DMS 273 treated with DMSO at 0.1 percent for 48 hours (cell line): ENCODE measurements at regions not wholly inside any gene's neighbourhood (a gene's known extent, or its start where the extent isn't known, plus 50 kb on each side); places are given as distances from the start of the nearest gene placed in this dataset.
"Not testable (repeated sequence)": the region's sequence is repeated elsewhere in the genome, so short reads cannot be mapped to it uniquely, and the experiment has no call there.

ENCODE experiments used
- DNase-seq: peaks from one replicate; lab custom pipeline; 2025; lab: John Stamatoyannopoulos, UW

DNA sequence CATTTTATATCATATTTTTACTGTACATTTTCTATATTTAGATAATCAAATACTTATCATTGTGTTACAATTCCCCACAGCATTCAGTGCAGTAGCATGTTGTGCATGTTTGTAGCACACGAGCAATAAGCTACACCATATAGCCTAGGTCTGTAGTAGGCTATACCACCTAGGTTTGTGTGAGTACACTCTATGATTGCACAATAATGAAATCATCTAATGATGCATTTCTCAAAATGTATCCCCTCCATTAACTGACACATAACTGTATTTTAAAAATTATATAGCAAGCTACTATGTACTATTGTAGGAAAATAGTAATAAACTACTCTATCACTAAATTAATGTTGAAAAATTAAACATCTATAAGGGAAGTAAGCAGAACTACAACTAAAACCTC, 518.4 kb upstream of the PABPC4L start:
- DNase-seq: no peak

DNA sequence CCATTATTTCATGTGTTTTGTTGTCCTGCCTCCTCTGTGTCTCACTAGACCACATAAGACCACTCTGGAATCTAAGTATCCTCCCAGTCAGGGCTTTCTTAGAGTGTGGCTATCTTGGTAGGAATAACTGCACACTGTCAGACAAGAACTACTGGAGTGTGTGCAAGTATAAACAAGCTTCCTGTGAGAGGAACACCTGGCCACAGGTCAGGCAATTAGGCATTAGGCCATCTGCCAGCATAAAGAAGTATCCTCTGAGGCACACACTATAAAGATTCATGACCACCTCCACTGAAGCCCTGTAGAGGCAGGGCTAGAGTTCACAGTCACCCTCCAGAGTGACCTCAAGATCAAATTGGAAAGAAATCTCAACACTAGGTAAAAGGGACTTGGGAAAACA, 507.0 kb upstream of the PABPC4L start:
- no peak for DNase-seq

DNA sequence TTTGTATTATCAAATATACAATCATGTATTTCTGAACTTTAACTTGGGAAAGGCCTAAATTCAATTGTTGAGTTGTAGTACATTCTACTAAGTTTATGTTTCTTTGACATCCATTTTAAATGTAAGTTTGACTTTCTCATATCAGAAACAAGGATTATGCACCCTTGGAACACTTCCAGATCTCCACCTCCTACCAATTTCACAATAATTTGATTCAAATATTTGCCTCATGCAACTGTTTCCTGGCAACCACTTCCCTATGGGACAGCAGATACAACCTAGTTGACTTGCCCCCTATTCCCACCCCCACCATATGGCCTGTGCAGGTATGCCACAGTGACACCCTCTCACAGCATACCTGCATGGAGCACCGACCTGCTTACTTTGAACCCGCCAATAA, 506.4 kb upstream of the PABPC4L start:
- DNase-seq: no peak

DNA sequence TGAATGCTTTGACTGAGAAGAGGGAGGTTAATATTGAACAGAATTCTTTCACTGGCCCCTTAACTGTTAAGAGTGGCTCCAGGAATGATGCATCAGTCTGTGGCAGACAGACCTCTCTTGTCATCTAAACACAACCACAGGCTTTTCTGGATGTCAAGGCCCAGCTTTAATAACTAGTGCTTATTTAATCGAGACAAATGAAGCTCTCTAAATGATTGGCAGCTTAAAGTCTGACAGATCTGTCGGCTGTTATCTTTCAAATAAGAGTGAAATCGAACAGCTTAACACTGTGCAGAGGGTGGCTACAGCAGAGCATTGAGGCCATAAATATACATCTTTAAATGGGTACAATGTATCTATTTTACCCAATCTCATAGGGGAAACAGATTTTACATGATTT, 500.8 kb upstream of the PABPC4L start:
- DNase-seq: no peak

DNA sequence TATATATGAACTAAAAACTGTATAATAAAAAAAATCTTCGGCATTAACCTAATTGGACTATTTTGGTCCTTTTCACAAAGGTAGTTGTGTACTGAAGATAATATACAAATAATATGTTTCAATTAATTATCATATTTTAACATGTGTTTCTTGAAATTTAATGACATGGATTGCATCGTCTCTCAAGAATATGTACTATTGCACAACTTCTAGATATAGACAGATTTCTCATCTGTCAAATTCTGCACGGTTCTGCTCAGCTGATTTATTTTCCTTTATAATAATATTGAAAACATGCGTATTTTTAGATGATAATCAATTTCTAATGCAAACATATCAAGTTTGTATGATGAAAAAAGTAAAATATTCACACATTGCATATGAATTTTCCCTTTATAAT, 498.7 kb upstream of the PABPC4L start:
- no peak for DNase-seq

DNA sequence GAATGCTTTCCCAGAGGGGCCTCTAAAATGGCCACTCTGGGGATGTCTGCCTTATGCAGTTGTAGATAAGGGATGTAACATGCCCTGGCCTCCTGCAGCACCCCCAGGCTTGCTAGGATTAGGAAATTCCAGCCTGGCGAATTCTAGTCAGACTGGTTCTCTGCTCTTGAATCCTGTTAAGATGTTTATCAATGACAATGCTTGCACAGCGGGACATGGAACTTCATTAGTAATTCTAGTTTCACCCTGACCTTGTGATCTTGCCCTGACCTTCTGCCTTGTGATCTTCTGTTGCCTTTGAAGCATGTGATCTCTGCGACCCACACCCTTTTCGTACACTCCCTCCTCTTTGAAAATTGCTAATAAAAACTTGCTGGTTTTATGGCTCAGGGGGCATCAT, 497.2 kb upstream of the PABPC4L start:
- DNase-seq: not testable (repeated sequence)

DNA sequence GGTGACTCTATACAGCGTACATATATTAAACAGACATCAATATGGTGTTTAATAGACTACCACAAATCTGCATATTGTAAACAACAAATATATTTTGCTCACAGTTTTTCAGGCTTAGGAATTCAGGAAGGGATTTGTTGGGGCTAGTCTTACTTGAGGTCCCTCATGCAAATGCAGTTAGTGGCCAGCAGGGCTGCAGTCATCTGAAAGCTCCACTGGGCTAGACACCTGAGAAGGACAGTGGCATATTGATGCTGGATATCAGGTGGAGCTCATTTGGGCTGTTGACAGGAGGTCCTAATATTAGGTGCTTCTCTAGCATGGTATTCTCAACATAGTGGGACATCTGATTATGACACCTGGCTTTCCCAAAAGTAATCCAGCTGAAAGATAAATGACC, 493.8 kb upstream of the PABPC4L start:
- no peak for DNase-seq

DNA sequence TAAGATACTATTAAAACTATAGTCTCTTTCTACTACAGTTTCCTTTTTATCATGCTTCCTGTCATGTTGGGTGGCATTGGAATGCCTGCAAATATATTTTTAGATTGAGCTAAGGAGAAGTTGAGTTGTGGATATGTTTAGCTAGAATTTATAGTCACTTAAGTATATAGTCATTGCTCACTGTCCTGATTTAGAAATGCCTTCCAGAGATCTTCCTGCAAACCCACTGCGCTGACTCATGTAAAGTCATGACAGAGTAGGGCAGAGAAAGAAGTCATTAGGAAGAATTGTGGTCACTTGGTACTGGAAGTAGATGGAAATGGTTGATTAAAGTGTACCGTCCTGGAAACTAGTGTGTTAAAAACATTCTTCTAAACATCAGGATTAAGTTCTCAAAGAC, 490.3 kb upstream of the PABPC4L start:
- DNase-seq: no peak

DNA sequence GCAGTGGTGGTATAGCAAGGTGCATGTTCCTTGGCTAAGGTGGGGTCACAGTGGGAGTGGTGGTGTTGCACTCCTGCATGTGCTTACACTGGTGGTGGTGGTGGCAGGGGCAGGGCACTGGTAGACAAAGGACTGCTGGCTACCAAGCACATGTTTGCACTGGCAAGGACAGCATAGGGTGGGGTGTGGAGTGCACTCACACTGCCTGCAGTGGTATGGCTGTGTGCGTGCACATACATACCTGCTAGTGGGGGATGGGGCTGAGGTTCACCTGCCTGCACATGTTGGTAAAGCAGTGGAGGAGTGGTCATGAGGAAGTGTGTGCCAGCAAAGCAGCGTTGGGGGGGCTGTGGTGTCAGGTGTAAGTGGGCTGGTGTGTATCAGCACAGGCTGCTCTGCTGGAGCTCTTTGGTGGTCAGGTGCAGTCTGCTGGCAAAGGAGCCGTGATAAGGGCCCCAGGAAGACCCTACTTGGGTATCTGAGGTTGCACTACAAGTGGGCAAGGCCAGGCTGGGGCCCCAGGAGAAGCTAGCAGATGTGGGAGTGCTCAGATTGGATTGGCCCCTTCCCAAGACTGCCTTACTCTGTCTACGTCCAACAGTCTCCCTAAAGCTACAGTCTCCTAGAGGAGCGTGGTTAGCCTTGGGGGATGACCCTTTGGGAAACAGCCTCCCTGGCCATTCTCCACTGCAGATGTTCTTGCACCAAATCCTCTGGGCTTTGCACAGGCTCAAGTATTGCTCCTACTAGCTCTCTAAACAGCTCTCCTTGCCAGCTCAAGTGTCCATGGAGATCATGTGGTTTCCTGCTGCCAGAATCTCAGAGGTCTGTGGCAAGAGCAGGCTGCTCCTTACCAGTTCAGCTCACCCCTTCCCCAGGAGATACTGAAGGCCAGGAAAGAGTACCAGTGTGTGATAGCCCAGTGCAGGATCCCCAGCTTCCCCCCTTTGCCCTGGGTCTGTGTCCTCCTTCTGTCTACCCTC, 486.3 kb upstream of the PABPC4L start:
- DNase-seq: no peak

DNA sequence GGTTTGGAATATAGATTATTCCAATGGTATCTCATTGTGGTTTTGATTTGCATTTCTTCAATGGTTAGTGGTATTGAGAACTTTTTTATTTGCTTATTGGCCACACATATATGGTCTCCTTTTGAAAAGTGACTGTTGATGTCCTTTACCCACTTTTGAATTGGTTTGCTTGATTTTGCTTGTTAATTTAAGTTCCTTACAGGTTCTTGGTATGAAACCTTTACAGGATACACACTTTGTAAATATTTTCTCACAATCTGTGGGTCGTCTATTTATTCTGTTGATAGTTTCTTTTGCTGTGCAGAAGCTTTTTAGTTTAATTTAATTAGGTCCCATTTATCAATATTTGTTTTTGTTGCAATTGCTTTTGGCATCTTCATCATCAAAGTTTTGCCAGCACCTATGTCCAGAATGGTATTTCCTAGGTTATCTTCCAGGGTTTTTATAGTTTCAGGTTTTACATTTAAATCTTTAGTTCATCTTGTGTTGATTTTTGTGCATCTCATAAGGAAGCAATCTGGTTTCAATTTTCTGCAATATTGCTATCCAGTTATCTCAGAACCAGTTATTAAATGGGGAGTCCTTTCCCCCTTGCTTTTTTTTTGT, 475.7 kb upstream of the PABPC4L start:
- no peak for DNase-seq

DNA sequence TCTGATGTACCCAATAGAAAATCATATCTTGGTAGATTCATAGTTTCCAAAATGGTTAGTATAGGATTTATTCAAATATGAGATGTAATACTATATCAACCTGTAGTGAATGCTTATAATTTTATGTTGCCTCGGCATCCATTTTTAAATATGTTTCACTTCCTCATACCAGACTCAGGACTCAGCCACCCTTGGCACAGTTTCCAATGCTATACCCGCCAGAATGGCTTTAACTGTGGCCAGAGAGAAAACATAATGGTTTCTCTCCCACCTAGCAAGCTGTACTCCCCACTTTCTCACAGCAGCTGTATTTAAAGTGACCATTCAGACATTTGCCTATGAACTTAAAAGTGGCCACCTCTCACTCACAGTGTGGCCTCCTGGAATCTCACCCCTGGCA, 466.6 kb upstream of the PABPC4L start:
- DNase-seq: no peak

DNA sequence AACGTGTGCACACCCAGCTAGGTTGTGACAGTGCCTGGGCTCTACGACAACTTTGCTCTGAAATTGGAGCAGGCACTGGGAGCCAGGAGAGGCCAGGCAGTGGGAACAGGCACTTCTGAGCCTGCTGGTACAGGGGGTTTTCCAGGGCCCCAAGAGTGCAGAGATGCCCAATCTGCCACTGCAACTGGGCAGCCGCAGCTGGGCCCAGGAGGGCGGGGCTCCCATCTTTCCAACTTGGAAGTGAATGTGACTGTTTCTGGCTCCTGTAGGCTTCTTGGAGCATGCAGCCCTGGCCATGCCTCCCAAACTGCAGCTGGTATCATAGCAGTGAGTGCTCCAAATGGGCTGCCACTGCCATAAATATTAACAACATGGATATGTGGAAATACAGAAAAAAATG, 465.1 kb upstream of the PABPC4L start:
- no peak for DNase-seq

DNA sequence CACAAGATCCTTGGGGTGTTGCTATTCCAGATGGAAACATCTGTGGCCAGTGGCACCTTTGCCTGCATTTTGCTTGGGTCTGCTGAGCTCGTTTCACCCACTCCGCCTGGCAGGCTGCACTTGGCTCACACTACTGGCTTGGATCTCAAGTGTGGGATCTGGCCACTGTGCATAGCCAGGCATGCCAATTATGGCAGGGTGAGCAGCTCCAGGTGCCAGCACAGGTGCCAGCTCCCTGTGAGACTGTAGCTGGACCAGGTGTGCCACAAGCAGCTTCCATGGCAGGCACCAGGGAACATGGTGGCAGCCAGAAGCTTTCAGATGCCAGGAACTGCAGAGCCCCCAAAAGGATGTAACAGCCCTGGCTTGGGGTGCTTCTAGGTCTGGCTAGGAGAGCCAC, 463.8 kb upstream of the PABPC4L start:
- DNase-seq: no peak

DNA sequence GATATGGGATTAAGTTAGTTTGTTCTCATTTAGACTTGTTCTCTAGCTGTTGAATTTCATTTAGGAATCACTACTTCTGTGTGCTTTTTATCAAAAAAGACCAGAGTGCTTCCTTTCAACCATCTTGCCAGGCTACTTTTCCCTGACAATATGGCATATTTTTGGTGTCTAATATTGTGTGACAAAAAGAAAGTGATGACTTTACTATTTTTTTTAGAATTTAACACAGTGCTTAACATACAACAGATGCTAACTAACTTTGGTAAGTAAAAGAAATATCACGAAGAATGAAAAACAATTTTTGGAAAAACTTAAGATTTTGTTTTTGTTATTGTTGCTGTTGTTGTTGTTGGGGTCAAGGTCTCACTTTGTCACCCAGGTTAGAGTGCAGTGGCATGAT, 462.2 kb upstream of the PABPC4L start:
- DNase-seq: no peak

DNA sequence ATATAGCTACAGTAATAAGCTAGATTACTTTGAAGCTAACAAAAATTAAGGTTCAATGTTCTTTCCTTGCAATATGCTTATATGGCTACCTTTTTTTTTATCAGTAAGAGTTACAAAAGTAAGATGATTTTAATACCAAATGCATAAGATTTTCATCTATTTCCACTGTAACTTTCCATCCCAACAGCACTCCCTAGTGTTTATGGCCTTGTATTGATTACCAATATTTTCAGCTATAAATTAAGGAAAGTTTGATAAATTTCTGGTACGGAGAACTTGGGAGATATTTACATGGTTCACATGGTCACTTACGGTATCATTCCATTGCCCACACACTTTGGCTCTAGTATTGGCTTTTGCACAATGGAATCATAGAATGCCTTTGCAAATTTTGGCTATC, 448.9 kb upstream of the PABPC4L start:
- DNase-seq: no peak

DNA sequence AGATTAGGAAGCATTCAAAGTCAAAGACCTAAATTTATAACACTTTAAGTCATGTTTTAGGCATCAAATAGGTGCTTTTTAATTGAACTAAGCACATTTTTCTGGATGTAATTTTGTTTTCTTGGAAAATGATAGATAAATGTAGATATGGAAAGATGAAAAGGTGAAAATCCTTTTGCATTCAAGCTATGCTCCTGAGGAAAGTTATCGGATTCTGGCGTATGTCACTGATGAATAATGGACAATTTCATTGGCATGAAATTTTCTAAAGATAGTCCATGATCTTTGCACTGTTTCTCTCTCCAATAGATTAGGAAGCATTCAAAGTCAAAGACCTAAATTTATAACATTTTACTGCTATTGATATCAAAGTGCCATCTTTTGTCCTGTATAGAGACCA, 444.2 kb upstream of the PABPC4L start:
- no peak for DNase-seq

DNA sequence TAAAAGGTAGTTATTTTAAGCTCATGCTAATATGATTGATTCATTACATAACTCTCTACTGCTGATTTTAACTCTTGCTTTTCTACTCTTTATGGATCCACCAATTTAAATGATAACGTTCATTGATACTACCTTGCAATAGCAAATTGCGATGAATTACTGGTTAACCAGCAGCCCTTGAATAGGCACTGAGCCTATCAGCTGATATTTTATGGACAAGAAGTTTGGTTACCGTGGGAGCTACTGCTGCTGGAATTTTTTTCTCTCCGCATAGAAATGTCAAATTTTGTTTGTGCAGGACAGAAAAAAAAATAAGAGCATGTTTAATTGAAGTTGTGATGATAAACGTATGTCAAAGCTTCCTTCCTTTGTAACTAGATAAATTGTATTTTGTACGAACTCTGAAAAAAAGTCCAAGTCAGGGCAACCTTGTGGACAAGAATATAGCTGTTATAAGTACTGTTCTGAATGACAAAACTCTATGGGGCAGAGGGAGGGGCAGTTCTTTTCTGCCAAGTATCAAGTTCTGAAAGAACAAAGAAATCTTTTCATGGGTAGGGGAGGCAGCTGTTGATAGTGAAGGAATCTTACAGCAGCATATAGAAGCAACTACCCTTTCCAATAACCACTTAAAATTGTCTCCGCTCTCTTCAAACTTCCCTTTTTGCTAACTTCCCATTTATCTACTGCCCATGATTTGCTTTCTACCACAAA, 434.9 kb upstream of the PABPC4L start:
- no peak for DNase-seq

DNA sequence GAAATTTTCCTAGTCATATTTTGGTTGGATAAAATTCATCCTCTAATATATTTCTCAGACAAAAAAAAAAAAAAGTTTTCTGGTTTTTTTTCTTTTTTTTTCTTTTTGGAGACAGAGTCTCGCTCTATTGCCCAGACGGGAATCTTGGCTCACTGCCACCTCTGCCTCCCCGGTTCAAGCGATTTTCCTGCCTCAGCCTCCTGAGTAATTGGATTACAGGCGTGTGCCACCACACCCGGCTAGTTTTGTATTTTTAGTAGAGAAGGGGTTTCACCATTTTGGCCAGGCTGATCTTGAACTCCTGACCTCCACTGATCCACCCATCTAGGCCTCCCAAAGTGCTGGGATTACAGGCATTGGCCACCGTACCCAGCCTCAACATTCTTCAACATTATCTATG, 432.7 kb upstream of the PABPC4L start:
- DNase-seq: no peak

DNA sequence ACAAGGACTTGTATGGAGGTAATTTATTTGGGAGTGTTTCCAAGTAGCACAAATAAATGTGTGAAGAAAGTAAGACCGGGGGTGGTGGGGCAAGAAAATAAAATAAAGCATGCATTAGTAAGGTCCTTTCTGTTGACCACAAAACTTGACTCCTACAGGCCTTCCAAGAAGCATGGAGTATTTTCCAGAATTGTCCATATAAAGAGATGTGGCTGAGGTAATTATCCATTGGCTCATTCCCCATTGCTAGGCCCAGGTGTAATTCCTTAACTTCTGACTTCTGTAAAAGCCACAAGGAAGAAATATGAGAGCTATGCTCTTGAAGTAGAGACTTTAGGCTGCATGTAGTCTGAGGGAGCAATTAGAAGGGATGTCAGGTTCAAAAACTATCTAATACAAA, 430.5 kb upstream of the PABPC4L start:
- no peak for DNase-seq

DNA sequence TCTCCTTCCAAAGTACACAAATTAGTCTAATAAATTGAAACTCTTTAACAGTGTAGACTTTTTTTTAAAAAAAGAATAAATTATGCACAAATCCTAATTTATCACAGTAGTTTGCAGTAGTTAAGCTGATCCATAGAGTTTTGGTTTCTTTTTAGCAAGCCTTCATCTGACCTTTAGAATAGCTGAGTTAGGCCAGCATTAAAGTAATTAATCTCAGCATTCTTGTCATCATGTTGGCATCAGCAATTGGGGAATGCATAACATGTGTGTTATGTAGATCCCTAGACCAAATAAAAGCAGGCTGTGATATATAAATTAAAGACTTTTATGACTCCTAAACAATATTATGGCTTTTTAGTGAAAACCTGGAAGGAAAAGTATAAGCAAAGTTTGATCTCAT, 426.5 kb upstream of the PABPC4L start:
- DNase-seq: no peak

DNA sequence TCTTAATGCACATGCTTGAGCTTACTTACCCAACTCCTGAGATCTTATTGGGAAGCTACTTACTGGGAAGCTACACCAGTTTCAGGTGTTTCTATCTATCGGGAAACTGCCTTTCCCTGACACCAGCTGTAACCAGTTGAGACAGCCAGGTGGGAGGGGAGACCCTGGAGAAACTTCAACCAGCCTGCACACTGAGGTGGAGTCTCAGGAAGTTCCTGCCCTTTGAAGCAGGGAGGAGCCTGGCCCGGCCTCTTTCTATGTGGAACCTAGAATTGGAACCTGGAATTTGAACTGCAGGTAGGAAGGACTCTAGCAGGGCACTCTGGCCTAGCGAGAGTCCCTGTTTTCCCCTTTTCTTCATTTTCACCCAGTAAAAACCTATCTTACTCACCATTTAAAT, 425.8 kb upstream of the PABPC4L start:
- no peak for DNase-seq

DNA sequence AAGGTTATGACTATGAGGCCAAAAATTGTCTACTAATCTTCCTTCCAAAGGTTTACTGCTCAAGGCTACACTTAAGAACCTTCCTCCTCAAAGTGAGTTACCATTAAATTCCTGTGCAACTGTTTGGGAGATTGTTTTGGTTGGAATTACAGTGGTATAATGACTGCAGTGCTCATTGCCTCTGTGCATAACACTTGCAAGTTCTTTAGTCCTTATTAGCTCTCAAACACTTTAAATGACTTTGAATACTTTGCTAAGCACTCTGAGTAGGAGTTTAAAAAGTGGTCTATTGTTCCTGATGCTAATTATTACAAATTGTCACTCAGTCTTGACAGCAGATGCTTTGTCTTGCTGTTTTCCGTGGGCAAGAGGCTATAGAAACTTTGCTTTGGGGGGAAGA, 422.8 kb upstream of the PABPC4L start:
- DNase-seq: no peak
